HT-29 (cell line): ENCODE measurements at regions not wholly inside any gene's neighbourhood (a gene's known extent, or its start where the extent isn't known, plus 50 kb on each side); places are given as distances from the start of the nearest gene placed in this dataset.
A peak's percentile ranks its signal among the peaks of the same experiment; 100 is the strongest.
"Not testable (repeated sequence)": the region's sequence is repeated elsewhere in the genome, so short reads cannot be mapped to it uniquely, and the experiment has no call there.

ENCODE experiments used
- DNase-seq: peaks from one replicate; pipeline ENCODE4 v3.0.0-alpha.2; 2015; ENCODE audit warnings: low spot score

- DNase-seq, result peak; percentile 56
These were observed 99.9 kb downstream of the AREG start for GRCh38 chr4:74544655-74545361.

- DNase-seq, result no peak
These were observed 100.5 kb downstream of the AREG start for GRCh38 chr4:74545448-74545847.

GRCh38 chr4:74546057-74546456 lies 101.1 kb downstream of the AREG start:
- no peak for DNase-seq

GRCh38 chr4:74547042-74547441 lies 102.1 kb downstream of the AREG start:
- DNase-seq, result no peak

GRCh38 chr4:74548561-74548960 lies 103.6 kb downstream of the AREG start:
- DNase-seq, result no peak

GRCh38 chr4:74549936-74550335 lies 105.0 kb downstream of the AREG start:
- no peak for DNase-seq

GRCh38 chr4:74555231-74555630 lies 110.3 kb downstream of the AREG start:
- no peak for DNase-seq

- DNase-seq, result no peak
These were observed 110.9 kb downstream of the AREG start for GRCh38 chr4:74555843-74556242.

- no peak for DNase-seq
These were observed 114.9 kb downstream of the AREG start for GRCh38 chr4:74559853-74560252.

- DNase-seq, result no peak
These were observed 123.0 kb downstream of the AREG start for GRCh38 chr4:74567981-74568380.

- DNase-seq, result no peak
These were observed 125.2 kb downstream of the AREG start for GRCh38 chr4:74570095-74570494.

GRCh38 chr4:74578329-74578728 lies 133.4 kb downstream of the AREG start:
- DNase-seq, result no peak

- not testable (repeated sequence) for DNase-seq
These were observed 133.9 kb downstream of the AREG start for GRCh38 chr4:74578865-74579264.

GRCh38 chr4:74583089-74583700 lies 138.3 kb downstream of the AREG start:
- DNase-seq, result no peak

GRCh38 chr4:74583757-74584156 lies 138.8 kb downstream of the AREG start:
- DNase-seq, result no peak

GRCh38 chr4:74588350-74588749 lies 143.4 kb downstream of the AREG start:
- DNase-seq, result no peak

GRCh38 chr4:74590476-74590875 lies 145.5 kb downstream of the AREG start:
- DNase-seq, result no peak

GRCh38 chr4:74598611-74599325 lies 153.8 kb downstream of the AREG start:
- no peak for DNase-seq

- no peak for DNase-seq
These were observed 158.2 kb downstream of the AREG start for GRCh38 chr4:74603186-74603585.

- peak; percentile 69 for DNase-seq
These were observed 163.4 kb downstream of the AREG start for GRCh38 chr4:74608151-74608949.

- DNase-seq, result no peak
These were observed 165.6 kb downstream of the AREG start for GRCh38 chr4:74610491-74610890.

GRCh38 chr4:74612837-74613236 lies 167.9 kb downstream of the AREG start:
- DNase-seq, result no peak
